ENCODE measurements at regions not wholly inside any gene's neighbourhood (a gene's known extent, or its start where the extent isn't known, plus 50 kb on each side); places are given as distances from the start of the nearest gene placed in this dataset.

DNA sequence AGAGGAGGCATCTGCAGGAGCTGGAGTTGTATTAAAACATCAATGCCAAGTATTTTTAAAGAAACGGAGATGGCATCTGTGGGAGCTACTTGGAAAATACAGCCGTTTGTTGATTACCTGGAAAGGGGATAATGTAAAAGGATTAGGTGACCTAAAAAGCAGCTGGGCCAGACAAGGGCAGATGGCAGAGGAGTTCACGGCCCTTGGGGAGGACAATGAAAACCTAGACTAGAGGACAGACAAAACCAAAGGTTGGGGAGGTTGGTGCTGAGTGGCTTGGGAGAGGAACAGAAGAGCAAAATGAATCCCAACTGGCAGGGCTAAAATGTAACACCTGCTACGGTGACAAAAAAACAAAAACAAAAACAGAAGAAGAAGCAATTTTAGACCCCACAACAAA, 260.5 kb upstream of the JARID2 start:
- intact Hi-C loops (cut with DNase I), result no loop called here
- H3K27ac ChIP-seq, result no peak overlapping the region
- H3K9me3 ChIP-seq, result no peaks in the 10 kb centered on the region
- TF ChIP-seq, protein P1, sequence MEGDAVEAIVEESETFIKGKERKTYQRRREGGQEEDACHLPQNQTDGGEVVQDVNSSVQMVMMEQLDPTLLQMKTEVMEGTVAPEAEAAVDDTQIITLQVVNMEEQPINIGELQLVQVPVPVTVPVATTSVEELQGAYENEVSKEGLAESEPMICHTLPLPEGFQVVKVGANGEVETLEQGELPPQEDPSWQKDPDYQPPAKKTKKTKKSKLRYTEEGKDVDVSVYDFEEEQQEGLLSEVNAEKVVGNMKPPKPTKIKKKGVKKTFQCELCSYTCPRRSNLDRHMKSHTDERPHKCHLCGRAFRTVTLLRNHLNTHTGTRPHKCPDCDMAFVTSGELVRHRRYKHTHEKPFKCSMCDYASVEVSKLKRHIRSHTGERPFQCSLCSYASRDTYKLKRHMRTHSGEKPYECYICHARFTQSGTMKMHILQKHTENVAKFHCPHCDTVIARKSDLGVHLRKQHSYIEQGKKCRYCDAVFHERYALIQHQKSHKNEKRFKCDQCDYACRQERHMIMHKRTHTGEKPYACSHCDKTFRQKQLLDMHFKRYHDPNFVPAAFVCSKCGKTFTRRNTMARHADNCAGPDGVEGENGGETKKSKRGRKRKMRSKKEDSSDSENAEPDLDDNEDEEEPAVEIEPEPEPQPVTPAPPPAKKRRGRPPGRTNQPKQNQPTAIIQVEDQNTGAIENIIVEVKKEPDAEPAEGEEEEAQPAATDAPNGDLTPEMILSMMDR (IDR thresholded peaks at IDR 0.05), result no peak
- H3K4me3 ChIP-seq, result no peak overlapping the region
- no peaks in the 10 kb centered on the region for H3K27me3 ChIP-seq (ENCODE audit: insufficient read depth in 3 of 3, low read length in 2 of 3)
- peaks cover 16% of the 10 kb centered on the region for H3K4me1 ChIP-seq
- DNase-seq, result no peak
- WGBS, 3 donors, result 44 to 59% (median 50%) methylated on average over 4 of the region's 4 CpGs
- ATAC-seq, result no peak
- H3K36me3 ChIP-seq (ENCODE audit: insufficient read depth in 1 of 2, low read depth in 1 of 2), result no peaks in the 10 kb centered on the region

DNA sequence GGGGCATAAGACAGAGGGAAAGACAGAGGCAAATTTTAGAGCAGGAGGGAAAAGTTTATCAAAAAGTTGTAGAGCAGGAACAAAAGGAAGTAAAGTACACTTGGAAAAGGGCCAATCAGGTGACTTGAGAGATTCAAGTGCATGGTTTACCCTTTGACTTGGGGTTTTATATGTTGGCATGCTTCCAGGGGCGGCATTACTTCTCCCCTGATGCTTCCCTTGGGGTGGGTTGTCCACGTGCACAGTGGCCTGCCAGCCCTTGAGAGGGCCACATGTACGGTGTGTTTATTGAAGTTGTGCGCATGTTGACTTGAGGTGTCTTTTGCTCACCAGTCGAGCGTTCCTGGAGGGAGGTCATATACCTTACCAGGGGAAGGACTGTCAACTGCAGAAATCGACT, 259.5 kb upstream of the JARID2 start:
- DNase-seq, result no peak
- intact Hi-C loops (cut with DNase I), result no loop called here
- H3K4me1 ChIP-seq, result peaks cover 16% of the 10 kb centered on the region
- no peak overlapping the region for H3K27ac ChIP-seq
- TF ChIP-seq, protein P1 (IDR thresholded peaks at IDR 0.05), result no peak
- H3K4me3 ChIP-seq, result no peak overlapping the region
- no peaks in the 10 kb centered on the region for H3K27me3 ChIP-seq (ENCODE audit: insufficient read depth in 3 of 3, low read length in 2 of 3)
- 85 to 87% (median 85%) methylated on average over 7 of the region's 7 CpGs for WGBS, 3 donors
- no peaks in the 10 kb centered on the region for H3K9me3 ChIP-seq
- no peak for ATAC-seq
- no peaks in the 10 kb centered on the region for H3K36me3 ChIP-seq (ENCODE audit: insufficient read depth in 1 of 2, low read depth in 1 of 2)

DNA sequence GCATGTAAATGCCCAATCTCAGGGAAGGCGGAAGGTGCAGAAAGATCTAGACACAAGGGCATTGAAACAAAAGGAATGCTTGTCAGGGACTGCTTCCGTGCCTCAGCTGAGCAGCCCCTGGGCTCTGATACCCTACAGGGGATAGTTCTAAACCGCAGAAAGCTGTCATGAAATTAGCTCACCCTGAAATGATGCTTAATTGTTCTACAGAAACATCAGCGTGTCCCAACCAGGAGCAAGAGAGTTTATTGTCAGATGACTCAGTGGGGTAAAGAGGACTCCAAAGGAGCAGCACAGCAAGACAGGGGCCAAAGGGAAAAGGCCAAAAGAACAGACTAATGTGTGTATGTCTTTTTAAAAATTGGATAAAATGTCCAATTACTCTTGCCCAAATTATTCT, 258.4 kb upstream of the JARID2 start:
- Histone ChIP-seq H3K27me3 (ENCODE audit: insufficient read depth in 3 of 3, low read length in 2 of 3) (no peaks in the 10 kb centered on the region), H3K4me1 (peaks cover 16% of the 10 kb centered on the region), H3K36me3 (ENCODE audit: insufficient read depth in 1 of 2, low read depth in 1 of 2) (no peaks in the 10 kb centered on the region), H3K4me3 (no peak overlapping the region), H3K27ac (no peak overlapping the region), H3K9me3 (no peaks in the 10 kb centered on the region)
- ATAC-seq (no peak), DNase-seq (no peak)
- WGBS, 3 donors, result 86 to 92% (median 91%) methylated on average over 4 of the region's 4 CpGs
- intact Hi-C loops (cut with DNase I), result no loop called here
- TF ChIP-seq, protein P1 (IDR thresholded peaks at IDR 0.05), result no peak

DNA sequence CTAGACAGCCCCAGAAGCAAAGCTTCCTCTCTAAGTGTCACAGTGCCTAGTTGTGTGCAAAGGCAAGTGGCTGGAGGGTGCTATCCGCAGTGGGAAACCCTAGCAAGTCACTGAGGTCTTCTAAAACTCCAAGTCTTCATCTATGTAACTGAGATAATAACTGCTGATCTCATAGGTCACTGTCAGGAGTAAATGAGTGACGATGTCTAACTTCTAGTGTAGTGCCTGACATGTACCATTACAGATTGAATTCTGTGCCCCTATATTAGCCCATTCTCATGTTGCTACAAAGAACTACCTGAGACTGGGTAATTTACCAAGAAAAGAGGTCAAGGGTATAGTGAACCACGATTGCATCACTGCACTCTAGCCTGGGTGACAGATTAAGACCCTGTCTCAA, 253.5 kb upstream of the JARID2 start:
- intact Hi-C loops (cut with DNase I), result no loop called here
- ATAC-seq (no peak), DNase-seq (no peak)
- 91 to 98% (median 91%) methylated on average over 3 of the region's 3 CpGs for WGBS, 3 donors
- H3K9me3 ChIP-seq, result no peaks in the 10 kb centered on the region
- H3K27ac ChIP-seq, result no peak overlapping the region
- H3K4me3 ChIP-seq, result no peak overlapping the region
- no peaks in the 10 kb centered on the region for H3K36me3 ChIP-seq (ENCODE audit: insufficient read depth in 1 of 2, low read depth in 1 of 2)
- no peaks in the 10 kb centered on the region for H3K27me3 ChIP-seq (ENCODE audit: insufficient read depth in 3 of 3, low read length in 2 of 3)
- no peaks in the 10 kb centered on the region for H3K4me1 ChIP-seq
- TF ChIP-seq, protein P1 (IDR thresholded peaks at IDR 0.05), result no peak

DNA sequence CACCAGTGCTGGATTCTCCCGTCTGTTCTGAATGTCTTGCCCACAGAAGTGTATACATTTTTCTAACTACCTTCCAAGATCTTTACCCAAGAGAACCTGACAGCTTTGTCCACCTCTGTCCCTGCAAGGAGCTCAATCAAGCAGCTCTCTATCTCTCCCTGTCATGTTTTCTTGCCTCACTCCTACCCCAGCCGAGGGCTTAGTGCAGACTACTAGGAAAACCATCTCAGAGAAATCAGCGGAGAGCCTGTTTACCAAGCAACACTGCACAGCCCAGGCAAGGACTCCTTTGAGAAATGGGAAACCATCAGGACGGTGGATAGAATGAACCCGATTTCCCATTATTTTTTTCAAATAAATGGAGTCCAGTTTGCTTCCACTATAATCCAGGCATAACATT, 250.7 kb upstream of the JARID2 start:
- no peaks in the 10 kb centered on the region for H3K4me1 ChIP-seq
- H3K36me3 ChIP-seq (ENCODE audit: insufficient read depth in 1 of 2, low read depth in 1 of 2), result no peaks in the 10 kb centered on the region
- no peaks in the 10 kb centered on the region for H3K27me3 ChIP-seq (ENCODE audit: insufficient read depth in 3 of 3, low read length in 2 of 3)
- H3K27ac ChIP-seq, result no peak overlapping the region
- 57 to 76% (median 64%) methylated on average over 5 of the region's 5 CpGs for WGBS, 3 donors
- ATAC-seq, result no peak
- DNase-seq, result no peak
- no peaks in the 10 kb centered on the region for H3K9me3 ChIP-seq
- TF ChIP-seq, protein P1 (IDR thresholded peaks at IDR 0.05), result no peak
- no peak overlapping the region for H3K4me3 ChIP-seq
- intact Hi-C loops (cut with DNase I), result no loop called here
